ENCODE measurements at regions not wholly inside any gene's neighbourhood (a gene's known extent, or its start where the extent isn't known, plus 50 kb on each side); places are given as distances from the start of the nearest gene placed in this dataset.
A peak's percentile ranks its signal among the peaks of the same experiment; 100 is the strongest.

GRCh38 chr14:85115921-85116320 lies 414.0 kb upstream of the FLRT2 start:
- H3K27me3 ChIP-seq: no peaks in the 10 kb centered on the region
- no peak overlapping the region for H3K27ac ChIP-seq
- no peak overlapping the region for H3K4me3 ChIP-seq
- H4K20me1 ChIP-seq: no peaks in the 10 kb centered on the region
- H3K9ac ChIP-seq: no peak overlapping the region
- no peaks in the 10 kb centered on the region for H3K36me3 ChIP-seq
- H3K4me2 ChIP-seq: no peak overlapping the region
- H3K4me1 ChIP-seq: no peaks in the 10 kb centered on the region
- H3K9me3 ChIP-seq (replicated peaks in 1 of 11): peaks cover 14 to 26% (median 22%) of the 10 kb centered on the region in 11 experiments
- no peak for TF ChIP-seq Cebpa-rat (IDR thresholded peaks at IDR 0.05)

- Histone ChIP-seq H3K4me3 (no peak overlapping the region), H3K9ac (no peak overlapping the region)
- no peak for TF ChIP-seq Cebpa-rat (IDR thresholded peaks at IDR 0.05)
These were observed 411.7 kb upstream of the FLRT2 start for GRCh38 chr14:85118274-85118673.

DNA sequence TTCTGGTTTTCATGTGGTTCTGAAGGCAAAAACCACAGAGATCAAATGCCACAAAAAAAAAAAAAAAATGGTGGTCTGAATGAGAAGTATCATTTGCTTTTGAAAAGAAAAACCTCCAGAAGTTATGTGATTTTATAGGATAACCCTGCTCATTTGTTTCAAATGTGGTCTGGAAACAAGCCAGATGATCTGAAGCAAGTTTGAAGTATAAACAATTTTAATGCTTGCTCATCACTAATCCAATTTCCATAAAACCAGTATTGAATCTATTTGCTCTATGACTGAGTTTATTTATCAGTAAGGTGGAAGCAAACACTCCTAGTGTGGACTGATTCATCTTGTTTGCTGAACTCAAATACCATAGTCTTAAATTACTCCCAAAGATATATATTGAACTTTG lies 407.3 kb upstream of the FLRT2 start:
- no peak overlapping the region for H3K27ac ChIP-seq
- H3K4me2 ChIP-seq: no peak overlapping the region

More at GRCh38 chr14:85118274-85118673, 411.7 kb upstream of the FLRT2 start:
- Histone ChIP-seq H3K36me3 (no peaks in the 10 kb centered on the region), H3K9me3 (replicated peaks in 1 of 11) (peaks cover 0 to 6% (median 3%) of the 10 kb centered on the region in 11 experiments; a peak in 12 of 22 replicates), H3K4me1 (no peaks in the 10 kb centered on the region), H3K27me3 (no peaks in the 10 kb centered on the region), H4K20me1 (no peaks in the 10 kb centered on the region), H3K27ac (no peak overlapping the region), H3K4me2 (no peak overlapping the region)

DNA sequence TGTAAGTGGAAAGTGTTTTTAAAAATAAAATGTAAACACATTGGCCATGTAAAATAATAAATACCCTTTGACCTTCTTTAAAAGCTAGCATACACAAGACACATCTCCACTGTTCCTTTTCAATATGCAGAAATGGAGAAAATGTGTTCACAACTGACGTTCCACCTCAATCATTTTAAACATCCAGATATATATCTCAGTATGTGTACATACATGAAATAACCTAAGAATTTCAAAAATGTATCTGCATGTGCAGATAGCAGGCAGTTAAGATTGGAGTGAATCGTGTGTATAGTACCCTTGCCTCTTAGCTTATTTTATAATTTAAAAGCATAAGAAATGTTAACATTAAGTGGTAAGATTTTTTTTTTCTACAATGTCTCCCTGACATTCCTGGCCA lies 406.2 kb upstream of the FLRT2 start:
- Histone ChIP-seq H3K27ac (no peak overlapping the region), H3K9ac (no peak overlapping the region), H4K20me1 (no peaks in the 10 kb centered on the region), H3K4me1 (no peaks in the 10 kb centered on the region), H3K4me3 (no peak overlapping the region), H3K4me2 (no peak overlapping the region), H3K9me3 (replicated peaks in 1 of 11) (no peaks in the 10 kb centered on the region), H3K36me3 (no peaks in the 10 kb centered on the region), H3K27me3 (no peaks in the 10 kb centered on the region)
- no peak for TF ChIP-seq Cebpa-rat (IDR thresholded peaks at IDR 0.05)

More for the DNA sequence above, 407.3 kb upstream of the FLRT2 start:
- H3K9ac ChIP-seq: no peak overlapping the region
- H3K27me3 ChIP-seq: no peaks in the 10 kb centered on the region
- no peaks in the 10 kb centered on the region for H3K9me3 ChIP-seq (replicated peaks in 1 of 11)
- H3K4me1 ChIP-seq: no peaks in the 10 kb centered on the region
- no peaks in the 10 kb centered on the region for H3K36me3 ChIP-seq
- no peak overlapping the region for H3K4me3 ChIP-seq
- TF ChIP-seq Cebpa-rat (IDR thresholded peaks at IDR 0.05): no peak
- H4K20me1 ChIP-seq: no peaks in the 10 kb centered on the region

DNA sequence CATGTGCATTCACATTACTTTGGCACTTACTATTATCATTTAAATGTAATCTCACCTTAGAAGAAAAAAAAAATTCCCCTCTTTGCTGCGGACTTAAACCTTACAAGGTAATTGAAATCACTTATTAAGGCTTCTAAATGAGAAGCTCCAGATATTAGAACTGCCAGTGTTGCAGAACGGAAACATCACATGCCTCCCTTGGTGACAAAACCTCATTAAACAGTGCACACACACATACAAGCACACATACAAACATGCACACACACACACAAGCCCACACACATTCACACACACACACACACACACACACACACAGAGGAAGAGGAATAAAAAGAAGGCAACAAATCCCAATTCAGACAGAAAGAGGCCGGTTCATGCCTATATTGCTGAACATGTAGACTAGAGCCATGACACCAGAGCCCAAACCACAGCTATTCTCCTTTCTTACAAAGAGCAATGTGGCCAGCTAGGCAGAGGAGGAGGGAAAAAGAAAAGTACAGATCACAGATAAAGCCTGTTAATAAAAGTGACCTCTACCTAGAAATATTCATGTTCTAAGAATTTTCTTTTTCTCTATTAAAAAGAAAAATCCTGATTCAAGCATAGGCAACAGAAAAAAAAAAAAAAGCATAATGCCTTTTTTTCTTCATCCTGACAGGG lies 405.2 kb upstream of the FLRT2 start:
- no peak overlapping the region for H3K9ac ChIP-seq
- H3K36me3 ChIP-seq: no peaks in the 10 kb centered on the region
- H3K9me3 ChIP-seq (replicated peaks in 1 of 11): no peaks in the 10 kb centered on the region
- H3K27me3 ChIP-seq: no peaks in the 10 kb centered on the region
- no peak overlapping the region for H3K4me2 ChIP-seq
- TF ChIP-seq Cebpa-rat (IDR thresholded peaks at IDR 0.05): no peak
- H4K20me1 ChIP-seq: no peaks in the 10 kb centered on the region
- H3K27ac ChIP-seq: no peak overlapping the region
- H3K4me3 ChIP-seq: no peak overlapping the region
- no peaks in the 10 kb centered on the region for H3K4me1 ChIP-seq

GRCh38 chr14:85125291-85125670 lies 404.7 kb upstream of the FLRT2 start:
- H3K36me3 ChIP-seq: no peaks in the 10 kb centered on the region
- H4K20me1 ChIP-seq: no peaks in the 10 kb centered on the region
- H3K9me3 ChIP-seq (replicated peaks in 1 of 11): no peaks in the 10 kb centered on the region

DNA sequence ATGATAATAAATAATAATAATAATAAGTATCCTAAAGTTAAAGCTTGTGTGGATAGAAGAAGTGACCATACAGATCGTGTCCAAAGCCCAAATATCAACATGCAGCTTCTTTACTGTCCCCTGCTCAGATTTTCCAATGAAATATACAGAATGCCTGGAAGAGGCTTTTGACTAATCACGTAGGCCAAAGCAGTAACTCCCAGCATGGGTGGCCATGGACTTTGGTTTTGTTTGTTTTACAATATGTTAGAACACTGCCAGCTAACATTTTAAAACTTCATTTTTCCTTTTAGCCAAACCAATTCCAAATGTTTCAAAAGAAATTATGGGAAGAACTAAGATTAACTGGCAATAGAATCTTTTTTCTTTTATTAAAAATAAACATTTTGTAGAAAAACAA lies 400.0 kb upstream of the FLRT2 start:
- no peak overlapping the region for H3K4me3 ChIP-seq
- no peaks in the 10 kb centered on the region for H3K27me3 ChIP-seq
- H3K4me1 ChIP-seq: no peaks in the 10 kb centered on the region
- no peak overlapping the region for H3K4me2 ChIP-seq
- no peaks in the 10 kb centered on the region for H3K36me3 ChIP-seq
- H3K27ac ChIP-seq: no peak overlapping the region
- peaks cover 0 to 13% (median 0%) of the 10 kb centered on the region in 11 experiments; a peak in 4 of 22 replicates for H3K9me3 ChIP-seq (replicated peaks in 1 of 11)
- H3K9ac ChIP-seq: no peak overlapping the region
- TF ChIP-seq Cebpa-rat (IDR thresholded peaks at IDR 0.05): no peak
- no peaks in the 10 kb centered on the region for H4K20me1 ChIP-seq

More at GRCh38 chr14:85125291-85125670, 404.7 kb upstream of the FLRT2 start:
- Histone ChIP-seq H3K4me2 (no peak overlapping the region), H3K4me3 (no peak overlapping the region), H3K27ac (no peak overlapping the region), H3K4me1 (no peaks in the 10 kb centered on the region), H3K9ac (no peak overlapping the region), H3K27me3 (no peaks in the 10 kb centered on the region)
- TF ChIP-seq Cebpa-rat (IDR thresholded peaks at IDR 0.05): no peak

- TF ChIP-seq Cebpa-rat (IDR thresholded peaks at IDR 0.05): no peak
- Histone ChIP-seq H3K4me1 (no peaks in the 10 kb centered on the region), H3K4me3 (no peak overlapping the region), H3K4me2 (no peak overlapping the region), H4K20me1 (no peaks in the 10 kb centered on the region), H3K27me3 (no peaks in the 10 kb centered on the region), H3K9me3 (replicated peaks in 1 of 11) (peaks cover 0 to 13% (median 0%) of the 10 kb centered on the region in 11 experiments; a peak in 4 of 22 replicates), H3K9ac (no peak overlapping the region), H3K27ac (no peak overlapping the region), H3K36me3 (no peaks in the 10 kb centered on the region)
These were observed 398.6 kb upstream of the FLRT2 start for GRCh38 chr14:85131226-85131922.

- no peak overlapping the region for H3K4me3 ChIP-seq
- peaks cover 0 to 3% (median 0%) of the 10 kb centered on the region in 10 experiments; a peak in 2 of 20 replicates for H3K4me1 ChIP-seq
- H3K9ac ChIP-seq: no peak overlapping the region
- peak overlapping the region in 1 of 11 experiments; percentile 21; a peak in 1 of 22 replicates for H3K4me2 ChIP-seq
- H4K20me1 ChIP-seq: no peaks in the 10 kb centered on the region
- H3K27ac ChIP-seq: no peak overlapping the region
- no peaks in the 10 kb centered on the region for H3K27me3 ChIP-seq
- H3K9me3 ChIP-seq (replicated peaks in 1 of 11): no peaks in the 10 kb centered on the region; a peak in 1 of 22 replicates
- H3K36me3 ChIP-seq: no peaks in the 10 kb centered on the region
- no peak for TF ChIP-seq Cebpa-rat (IDR thresholded peaks at IDR 0.05)
These were observed 387.0 kb upstream of the FLRT2 start for GRCh38 chr14:85142982-85143381.

DNA sequence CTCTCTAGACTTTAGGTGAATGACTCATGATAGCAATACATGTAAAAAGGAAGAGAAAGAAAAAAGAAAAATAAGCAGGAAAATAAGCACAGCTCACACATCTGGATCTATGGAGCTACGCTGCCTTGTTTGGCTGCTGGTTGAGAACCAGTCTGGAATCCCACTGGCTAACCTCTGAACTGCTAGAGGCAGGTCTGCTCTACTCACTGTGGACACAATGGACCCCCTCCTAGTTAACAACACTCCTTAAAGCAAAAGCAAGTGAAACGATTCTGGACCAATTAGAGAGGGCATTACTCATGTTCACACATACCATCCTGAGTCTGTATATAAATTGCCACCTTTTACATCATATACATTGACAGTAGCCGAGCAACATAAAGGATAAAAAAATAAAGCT lies 383.2 kb upstream of the FLRT2 start:
- H3K4me1 ChIP-seq: peaks cover 0 to 3% (median 0%) of the 10 kb centered on the region in 10 experiments; a peak in 3 of 20 replicates
- H3K9me3 ChIP-seq (replicated peaks in 1 of 11): no peaks in the 10 kb centered on the region; a peak in 1 of 22 replicates
- no peak overlapping the region for H3K9ac ChIP-seq

More for the DNA sequence above, 383.2 kb upstream of the FLRT2 start:
- H3K27ac ChIP-seq: no peak overlapping the region
- H3K36me3 ChIP-seq: no peaks in the 10 kb centered on the region
- no peaks in the 10 kb centered on the region for H3K27me3 ChIP-seq
- H3K4me3 ChIP-seq: no peak overlapping the region
- H4K20me1 ChIP-seq: no peaks in the 10 kb centered on the region
- no peak for TF ChIP-seq Cebpa-rat (IDR thresholded peaks at IDR 0.05)
- H3K4me2 ChIP-seq: no peak overlapping the region

All from BLaER1 treated with 17β-estradiol and CSF1 and Interleukin-3, amounts not matched to agents 10 nM and 100 nM (cell line).